Activated naive CD4-positive, alpha-beta T cell treated with anti-CD3 and anti-CD28 coated beads, Interleukin-2, amount 50 U/mL, for 16 hours (primary cell): ENCODE measurements at regions not wholly inside any gene's neighbourhood (a gene's known extent, or its start where the extent isn't known, plus 50 kb on each side); places are given as distances from the start of the nearest gene placed in this dataset.

Source experiments
- DNase-seq: peaks from one replicate; pipeline ENCODE4 v3.0.0-alpha.2; 2020

DNA sequence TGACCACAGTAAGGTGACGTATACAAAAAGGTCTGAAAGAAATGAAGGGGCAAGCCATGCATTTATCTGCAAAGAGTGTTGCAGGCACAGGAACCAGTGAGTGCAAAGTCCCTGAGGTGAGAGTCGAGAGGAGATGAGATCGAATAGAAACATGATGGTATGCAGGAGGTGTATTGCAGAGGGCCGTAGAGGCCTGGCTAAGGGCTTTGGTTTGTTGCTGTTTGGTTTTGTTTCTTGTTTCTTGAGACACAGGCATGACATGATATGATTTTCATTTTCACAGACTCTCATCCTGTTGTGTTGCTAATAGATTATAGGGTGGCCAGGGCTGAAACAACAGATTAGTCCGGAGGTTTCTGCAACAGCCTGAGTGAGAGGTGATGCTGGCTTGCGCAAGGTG, 80.4 kb downstream of the HSPH1 start:
- no peak for DNase-seq

DNA sequence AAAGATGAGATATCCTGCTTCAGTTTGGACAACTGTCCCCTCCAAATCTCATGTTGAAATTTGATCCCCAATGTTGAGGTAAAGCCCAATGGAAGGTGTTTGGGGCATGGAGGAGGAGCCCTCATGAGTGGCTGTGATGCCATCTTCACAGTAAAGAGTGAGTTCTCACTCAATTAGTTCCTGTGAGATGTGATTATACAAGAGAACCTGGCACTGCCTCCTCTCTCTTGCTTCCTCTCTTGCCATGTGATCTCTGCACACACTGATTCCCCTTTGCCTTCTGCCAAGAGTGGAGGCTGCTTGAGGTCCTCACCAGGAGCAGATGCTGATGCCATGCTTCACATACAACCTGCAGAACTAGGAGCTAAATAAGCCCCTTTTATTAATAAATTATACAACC, 86.9 kb downstream of the HSPH1 start:
- DNase-seq, result no peak

DNA sequence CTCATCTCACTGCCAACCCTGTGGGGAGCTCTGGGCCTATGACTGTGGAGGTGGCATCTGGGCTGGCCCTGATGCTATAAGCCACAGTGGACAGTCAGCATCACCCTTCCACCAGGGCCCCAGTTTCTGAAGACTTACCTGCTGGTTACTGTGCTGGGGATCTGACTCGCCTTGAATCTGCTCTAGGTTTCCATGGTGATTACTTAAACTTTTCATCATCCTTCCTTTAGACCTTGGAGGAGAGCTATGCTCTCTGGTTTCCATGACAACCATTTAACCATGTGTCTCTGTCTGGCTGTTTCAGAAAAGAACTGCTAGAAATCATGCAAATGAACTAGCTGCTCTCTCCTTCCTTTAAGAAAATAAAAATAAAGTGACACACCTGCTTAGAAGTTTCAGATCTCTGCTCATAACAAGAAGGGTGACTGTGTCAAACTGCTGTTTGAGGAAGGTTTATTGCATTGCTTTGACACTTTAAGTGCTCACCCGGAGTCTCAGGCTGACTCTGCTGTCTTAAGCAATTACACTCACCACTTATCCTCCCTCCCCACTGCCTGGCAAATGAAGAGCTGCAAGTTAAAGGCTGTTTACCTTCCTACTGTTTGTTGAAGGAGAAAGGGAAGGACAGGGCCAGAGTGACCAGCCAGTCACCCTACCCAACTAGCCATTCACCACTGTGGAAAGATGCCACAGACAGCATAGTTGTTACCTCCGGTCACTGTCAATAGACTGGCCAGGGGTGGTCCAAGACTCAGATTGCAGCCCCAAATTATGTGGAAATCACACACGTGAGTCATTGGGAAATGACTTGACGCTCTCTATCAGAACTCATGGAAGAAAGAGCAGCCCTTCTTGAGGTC, 87.6 kb downstream of the HSPH1 start:
- DNase-seq, result no peak

DNA sequence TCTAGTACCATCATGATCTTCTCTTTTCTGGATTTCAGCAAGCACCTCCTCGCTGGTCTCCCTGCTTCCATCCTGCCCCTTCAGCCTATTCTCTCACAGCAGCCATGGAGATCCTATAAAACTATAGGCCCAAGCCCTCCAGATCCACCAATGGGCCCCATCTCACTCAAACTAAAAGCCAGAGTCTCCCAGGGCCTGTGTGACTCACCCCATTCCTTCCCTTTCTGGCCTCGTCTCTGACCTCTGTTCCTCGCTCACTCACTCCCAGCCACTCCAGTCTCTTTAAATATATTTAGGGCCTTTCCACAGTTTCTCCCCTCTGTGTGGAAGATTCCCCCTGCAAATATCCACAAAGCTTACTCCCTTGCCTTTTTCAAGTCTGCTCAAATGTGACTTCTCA, 89.7 kb downstream of the HSPH1 start:
- DNase-seq, result no peak

DNA sequence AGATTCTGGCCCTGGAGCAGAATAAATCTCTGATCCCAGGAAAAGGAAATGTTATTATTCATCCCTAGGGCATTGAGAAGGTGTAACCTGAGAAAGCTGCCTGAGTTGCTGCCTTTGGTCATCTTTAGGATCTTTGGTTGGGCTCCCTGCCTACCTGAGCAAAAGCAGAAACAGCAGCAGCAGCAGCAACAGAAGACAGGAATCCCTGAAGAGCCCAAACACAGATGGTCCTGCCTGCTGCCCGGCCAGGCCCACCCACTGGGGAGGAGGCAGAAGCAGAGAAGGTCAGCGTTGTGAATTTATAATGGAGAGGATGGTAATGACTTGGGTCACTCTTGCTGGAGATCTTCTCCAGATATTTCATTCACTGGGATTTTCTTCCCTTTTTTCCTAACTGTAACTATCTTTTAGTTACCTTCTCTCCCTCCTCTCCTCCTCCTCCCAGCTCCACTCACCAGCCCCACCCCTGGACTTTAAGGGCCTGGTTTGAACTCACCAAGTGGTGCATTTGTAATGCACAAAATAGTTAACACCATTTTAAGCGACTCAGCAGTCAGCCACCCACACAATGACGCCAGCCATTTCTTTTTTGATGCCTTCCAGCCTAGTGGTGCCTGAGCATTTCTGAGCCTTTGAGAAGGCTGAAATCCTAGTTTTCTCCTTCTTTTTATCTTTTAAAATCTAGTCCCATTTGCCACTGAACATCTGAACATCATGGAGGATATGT, 91.7 kb downstream of the HSPH1 start:
- DNase-seq, result no peak

DNA sequence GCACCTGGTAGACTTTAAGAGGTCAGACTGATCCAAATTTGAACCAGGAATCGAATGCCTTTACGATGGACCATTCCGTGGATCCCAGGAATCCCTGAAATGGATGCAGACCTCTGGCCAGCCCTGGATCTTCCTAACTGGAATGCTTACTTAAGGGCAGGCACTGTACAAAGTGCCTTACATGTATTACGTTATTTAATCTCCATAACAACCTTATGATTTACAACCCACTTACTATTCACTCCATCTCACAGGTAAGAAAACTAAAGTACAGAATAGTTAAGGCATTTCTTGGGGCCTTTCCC, 93.6 kb downstream of the HSPH1 start:
- no peak for DNase-seq

DNA sequence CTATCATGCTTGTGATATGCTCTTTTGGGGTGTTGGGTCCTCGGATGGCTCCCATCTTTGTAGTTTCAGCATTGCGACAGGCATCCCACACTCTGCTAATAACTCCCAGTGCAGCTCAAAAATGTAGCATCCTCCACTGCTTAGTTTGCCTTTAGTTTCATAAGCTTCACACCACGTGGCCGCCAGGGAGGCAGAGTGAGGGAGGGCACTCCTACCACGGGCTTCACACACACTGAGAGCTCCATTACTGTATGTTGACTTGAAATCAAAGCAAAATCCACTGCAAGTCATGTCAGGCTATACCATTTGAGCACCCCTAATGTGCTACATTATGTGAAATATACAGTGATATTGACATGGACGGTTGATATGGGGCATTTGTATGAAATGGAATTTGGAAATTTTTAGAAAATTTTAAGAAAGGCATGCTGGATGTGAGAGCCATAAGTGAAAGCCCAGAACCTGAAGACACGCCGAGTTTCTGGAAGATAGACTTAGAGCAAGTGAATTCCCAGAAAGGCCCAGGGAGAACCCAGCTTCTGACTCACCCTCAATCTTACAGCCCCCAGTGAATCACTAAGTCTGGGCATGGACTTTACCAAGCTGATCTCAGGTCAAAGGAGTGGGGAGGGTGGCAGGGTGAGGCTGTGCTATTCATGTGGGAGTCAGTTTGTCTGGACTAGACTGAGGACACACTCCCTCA, 94.1 kb downstream of the HSPH1 start:
- no peak for DNase-seq

DNA sequence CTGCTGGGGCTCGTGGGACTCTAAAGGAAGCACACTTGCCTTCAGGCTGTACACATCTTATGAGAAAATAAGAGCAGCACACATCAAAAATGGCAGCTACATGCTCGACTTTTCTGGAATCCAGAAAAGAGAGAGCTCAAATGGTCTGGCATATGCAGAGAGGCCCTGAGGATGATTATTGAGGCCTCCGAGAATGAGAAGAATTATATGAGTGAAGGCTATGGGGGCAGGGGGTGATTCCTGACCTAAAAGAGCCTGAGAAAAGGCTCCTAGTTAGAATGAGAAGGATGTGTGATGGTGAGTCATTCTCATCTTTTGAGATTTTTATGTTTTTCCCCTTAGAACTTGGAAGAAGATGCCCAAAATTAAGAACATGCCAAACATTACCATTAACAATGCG, 97.1 kb downstream of the HSPH1 start:
- DNase-seq, result no peak

DNA sequence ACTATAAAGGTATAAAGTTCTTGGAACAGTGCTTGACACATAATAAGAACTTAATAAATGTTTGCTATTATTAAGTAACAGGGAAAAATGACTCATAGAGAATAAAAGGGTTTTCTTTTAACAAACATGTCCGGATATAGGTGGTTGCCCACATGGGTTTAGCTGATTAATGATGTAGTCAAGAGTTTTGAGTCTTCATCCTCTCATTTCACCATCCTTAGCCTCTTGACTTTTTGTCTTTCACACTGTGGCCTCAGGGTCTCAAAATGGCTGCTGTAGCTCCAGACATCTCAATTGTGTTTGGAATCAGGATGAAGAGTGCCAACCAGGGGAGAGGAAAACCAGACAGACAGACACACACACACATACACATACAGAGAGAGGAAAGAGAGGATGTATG, 97.9 kb downstream of the HSPH1 start:
- DNase-seq, result no peak

DNA sequence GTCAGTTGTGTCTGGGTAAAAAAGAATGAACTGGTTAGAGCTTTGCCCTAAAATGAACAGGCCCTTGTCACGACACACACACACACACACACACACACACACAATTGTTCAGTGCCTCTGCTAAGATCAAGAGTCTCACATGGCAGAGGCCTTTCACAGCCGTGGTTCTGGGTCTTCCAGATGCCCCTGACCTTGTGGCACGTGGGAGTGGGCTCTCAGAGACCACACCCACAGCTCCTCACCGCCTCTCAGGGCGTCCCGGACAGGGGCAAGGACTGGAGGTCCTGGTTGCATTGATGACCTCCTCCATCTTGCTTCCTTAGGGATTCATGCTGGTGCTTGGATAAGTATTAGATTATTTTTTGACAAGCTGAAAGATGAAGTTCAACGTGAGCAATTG, 101.0 kb downstream of the HSPH1 start:
- DNase-seq, result no peak

DNA sequence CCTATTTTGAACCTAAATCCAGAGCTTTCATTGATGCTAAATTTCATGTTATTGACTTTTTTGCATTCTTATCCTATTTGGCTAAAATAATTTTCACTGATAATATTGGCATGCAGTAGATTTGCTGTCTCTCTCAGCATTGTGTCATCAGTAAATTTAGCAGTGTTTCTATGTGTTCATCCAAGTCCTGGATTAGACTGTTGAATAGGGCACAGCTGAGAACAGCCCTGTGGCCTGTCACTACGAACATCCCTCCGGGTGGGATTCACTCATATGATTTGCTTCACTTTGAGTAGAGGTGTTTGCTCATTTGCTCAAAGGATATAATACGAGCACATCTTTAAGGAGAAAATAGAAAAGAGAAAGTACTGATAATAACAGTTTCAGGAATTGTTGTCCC, 101.5 kb downstream of the HSPH1 start:
- no peak for DNase-seq

DNA sequence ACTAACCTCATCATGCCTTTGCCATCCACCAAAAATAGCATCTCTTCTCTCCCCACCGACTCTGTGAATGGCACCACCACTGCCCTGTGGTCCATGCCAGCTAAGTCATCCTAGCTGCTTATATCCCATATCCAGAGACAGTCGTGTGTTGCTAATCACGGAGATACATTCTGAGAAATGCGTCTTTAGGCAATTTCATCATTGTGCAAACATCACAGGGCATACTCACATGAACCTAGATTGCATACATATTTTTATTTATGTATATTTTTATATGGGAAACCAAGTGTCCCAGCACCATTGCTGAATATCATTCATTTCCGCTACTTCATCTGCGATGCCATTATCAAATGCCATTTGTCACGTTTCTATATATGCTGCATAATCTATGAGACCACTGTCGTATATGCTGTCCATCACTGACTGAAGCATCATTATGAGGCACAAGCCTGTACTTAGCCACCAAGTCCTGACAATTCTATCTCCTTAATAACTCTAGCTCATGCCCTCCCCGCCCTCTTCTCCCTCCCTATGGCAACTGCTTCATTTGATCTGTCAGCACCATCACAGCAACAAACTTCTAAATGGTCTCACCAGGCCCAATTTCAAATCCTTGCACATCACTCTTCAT, 104.2 kb downstream of the HSPH1 start:
- no peak for DNase-seq

DNA sequence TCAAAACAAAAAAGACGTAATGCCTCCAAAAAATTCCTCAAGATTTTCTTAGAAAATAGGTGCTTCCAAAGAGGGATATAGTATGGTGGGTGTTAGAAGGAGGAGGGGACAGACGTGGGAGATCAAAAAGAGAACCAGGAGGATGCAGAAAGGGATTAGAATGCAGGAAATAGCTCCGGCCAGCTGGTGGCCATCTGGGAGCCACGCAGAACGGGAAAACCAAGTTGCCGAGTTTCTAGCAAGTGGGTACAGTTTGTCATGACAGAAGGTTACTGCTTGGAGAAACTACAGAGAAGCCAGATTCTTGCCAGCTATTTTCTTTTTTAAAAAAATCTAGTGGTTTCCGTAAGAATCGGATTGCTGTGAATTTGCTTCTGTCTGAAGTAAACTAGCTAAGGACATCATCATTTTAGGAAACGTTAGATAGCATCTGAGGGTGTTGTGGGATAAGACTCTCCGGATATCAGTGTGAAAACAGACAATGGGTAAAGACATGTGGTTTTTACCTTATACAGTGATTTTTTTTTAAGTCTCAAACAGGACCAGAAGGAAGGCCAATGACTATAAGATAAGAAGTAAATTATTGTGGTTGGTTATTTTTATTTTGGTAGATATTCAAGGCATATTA, 104.9 kb downstream of the HSPH1 start:
- DNase-seq, result no peak

DNA sequence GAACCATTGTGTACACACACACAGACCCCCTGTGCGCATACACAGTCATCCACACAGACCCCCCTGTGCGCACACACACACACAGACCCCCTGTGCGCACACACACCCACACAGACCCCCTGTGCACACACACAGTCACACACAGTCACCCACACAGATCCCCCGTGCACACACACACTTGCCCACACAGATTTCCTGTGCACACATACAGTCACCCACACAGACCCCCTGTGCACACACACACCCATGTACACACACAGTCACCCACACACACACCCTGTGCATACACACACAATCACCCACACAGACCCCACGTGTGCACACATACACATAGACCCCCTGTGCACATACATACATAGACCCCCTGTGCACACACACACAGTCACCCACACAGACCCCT, 106.1 kb downstream of the HSPH1 start:
- no peak for DNase-seq

DNA sequence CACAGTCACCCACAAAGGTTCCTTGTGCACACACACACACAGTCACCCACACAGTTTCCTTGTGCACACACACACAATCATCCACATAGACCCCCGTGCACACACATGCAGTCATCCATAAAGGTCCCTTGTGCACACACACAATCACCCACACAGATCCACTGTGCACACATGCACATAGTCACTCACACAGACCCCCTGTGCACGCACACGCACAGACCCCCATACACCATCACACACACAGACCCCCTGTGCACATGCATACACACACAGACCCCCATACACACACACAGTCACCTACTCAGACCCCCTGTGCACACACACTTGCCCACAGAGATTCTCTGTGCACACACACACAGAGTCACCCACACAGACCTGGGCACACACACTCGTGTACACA, 107.1 kb downstream of the HSPH1 start:
- no peak for DNase-seq

DNA sequence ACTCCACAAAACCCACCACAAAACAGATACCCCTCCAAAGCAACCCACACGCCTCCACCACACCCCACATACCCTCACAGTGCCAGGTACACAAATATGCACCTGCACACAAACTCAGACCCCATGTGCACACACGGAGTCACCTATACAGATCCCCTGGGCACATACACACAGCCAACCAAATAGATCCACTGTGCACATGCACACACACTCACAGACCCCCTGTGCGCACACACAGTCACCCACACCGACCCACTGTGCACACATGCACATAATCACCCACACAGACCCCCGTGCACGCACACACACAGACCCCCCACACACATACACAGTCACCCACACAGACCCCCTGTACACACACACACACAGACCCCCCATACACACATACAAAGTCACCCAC, 107.8 kb downstream of the HSPH1 start:
- DNase-seq, result no peak

DNA sequence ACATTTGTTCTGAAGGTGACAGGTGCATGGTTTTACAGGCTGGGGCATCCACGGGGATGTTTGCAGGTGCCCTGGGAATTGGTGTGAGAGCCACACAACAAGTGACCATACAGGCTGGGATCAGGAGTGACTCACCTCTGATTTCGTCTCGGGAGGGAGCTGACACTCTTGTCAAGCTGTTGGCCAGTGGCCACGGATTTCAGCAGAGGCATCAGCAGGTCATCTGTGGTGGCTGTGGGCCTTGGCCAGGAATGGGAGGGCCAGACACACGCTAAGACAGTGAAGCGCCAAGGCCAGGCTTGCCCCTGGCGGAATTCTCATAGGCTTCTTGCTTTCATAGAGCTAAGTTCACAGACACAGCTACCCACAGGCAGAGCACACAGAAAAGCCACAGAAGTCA, 108.6 kb downstream of the HSPH1 start:
- no peak for DNase-seq

DNA sequence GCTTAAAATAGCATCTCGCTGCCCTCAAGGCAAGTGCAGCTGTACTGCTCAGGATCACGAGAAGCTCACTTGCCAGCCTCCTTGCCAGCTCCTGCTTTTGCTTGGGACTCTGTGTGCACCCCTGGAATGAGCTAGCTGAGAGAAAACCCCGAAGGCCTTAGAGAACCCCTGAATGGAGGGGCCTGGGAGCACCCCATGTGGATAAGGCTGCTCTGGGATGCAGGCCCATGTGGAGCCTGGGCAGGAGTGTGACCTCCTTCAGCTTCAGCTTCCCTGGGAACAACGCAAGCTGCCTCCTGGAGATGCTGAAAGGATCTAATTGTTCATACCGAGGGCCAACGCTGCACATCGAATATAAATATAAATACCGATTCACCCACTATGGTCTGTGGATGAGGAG, 109.2 kb downstream of the HSPH1 start:
- DNase-seq, result no peak

DNA sequence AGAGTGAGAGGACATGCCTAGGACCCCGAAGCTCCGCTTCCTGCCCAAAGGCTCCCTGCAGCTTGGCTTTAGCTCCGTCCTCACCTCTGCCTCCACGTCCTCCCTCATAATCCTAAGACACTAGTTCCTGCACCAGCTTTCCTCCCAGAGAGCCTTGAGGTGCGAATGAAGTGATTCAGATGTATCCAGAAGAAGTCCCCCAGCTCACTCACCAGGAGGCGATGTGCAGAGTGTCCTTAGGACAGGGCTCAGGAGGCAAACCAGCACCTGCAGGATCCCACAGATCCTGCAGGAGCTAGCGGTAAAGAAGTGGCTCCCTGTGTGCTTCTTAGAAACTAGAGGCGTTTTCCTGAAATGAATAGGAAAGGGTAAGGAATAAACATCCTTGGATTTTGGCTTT, 109.7 kb downstream of the HSPH1 start:
- no peak for DNase-seq

DNA sequence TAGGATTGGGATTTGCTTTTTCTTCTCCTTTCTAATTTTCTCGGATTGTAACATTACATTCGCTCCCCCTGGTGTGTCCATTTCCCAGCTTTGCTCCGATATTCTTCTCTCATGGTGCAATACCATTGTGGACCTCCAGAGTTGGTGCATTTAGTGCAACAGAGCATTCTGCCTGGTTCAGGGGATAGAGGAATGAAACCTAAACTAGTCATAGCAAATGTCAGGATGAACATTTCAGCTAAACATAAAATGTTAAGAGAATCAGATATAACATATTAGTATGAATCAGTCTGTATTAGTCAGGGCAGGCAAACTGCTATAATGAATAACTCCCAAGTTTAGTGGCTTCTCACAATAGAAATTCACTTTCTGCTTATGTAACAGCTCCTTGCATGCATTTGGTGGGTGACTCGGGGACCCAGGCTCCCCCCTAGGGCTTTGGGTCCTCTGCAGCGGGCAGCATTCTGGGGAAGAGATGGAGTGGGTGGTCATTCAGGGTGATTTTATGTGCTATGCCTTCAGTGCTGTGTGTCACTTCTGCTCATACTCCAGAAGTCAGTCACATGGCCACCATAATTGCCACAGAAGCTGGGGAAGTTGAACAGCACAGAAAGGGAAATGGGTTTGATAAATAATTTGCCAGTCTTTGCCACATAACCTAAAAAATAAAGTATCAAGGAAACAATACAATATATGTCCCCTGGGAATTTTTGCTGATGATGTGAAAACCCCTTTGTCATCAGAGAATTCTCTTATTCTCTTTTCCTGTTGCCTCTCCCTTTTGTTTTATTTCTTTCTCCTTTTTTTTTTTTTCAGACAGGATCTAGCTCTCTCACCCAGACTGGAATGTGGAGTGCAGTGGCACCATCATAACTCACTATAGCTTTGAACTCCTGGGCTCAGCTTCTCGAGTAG, 111.0 kb downstream of the HSPH1 start:
- no peak for DNase-seq

DNA sequence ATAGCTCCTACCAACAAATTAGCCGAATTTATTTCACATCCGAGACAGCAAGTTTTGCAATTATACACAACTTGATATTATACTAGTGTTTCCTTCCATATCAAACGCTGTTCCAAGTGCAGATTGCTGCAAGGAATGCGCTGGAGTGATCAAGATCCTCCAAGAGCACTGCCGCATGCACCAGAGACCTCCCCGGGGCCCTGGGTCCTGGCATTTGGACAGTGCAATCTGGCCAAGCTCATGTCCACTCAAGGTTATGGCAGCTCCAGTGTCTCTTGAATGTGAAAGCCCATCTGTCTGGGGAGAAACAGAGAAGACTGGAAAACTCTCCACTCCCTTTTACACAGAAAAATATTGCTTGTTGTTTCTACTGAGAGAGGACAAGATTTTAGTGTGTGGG, 111.9 kb downstream of the HSPH1 start:
- no peak for DNase-seq

DNA sequence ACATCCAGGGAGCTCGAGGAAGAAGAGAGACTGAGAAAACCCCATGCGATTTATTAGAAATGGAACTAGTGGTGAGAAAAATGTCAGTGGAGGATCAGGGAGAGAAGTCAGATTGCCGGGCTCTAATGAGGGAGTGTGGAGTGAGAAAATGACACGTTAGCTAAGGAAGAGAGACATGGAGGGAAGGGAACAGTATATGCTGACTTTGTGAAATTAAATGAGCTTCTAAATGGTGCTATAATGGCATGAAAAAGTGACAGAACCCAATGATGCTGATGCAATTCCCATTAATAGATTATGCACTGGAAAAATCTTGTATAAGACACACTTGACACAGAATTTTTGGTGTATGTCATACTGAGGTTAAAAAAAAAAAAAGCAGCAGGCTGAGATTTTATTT, 112.6 kb downstream of the HSPH1 start:
- no peak for DNase-seq
